Transverse colon (tissue), 3 donors: ENCODE measurements at regions not wholly inside any gene's neighbourhood (a gene's known extent, or its start where the extent isn't known, plus 50 kb on each side); places are given as distances from the start of the nearest gene placed in this dataset.

ENCODE experiments used
- CTCF ChIP-seq, 5 experiments: fragments of 200-600 bp in 3 of 5; fragments of 450-650 bp in 2 of 5; sonication (generic) in 3 of 5; IDR thresholded peaks; 1 replicate in 2 of 5; 2 replicates in 3 of 5; pipeline ENCODE4 v1.5.1; 2016 to 2017; ENCODE audit warnings: antibody characterized with exemption in 5 of 5, inconsistent platforms in 3 of 5, mild to moderate bottlenecking in 2 of 5, moderate library complexity in 1 of 5
- POLR2A ChIP-seq: fragments of 450-650 bp; IDR thresholded peaks from one replicate; pipeline ENCODE4 v1.6.1; 2016; ENCODE audit warnings: antibody characterized with exemption, mild to moderate bottlenecking, moderate library complexity

GRCh38 chr2:164068063-164068462 lies 332.3 kb upstream of the FIGN start:
- no peak for TF ChIP-seq CTCF (IDR thresholded peaks at IDR 0.05)
- no peak for TF ChIP-seq POLR2A
